ENCODE measurements at regions not wholly inside any gene's neighbourhood (a gene's known extent, or its start where the extent isn't known, plus 50 kb on each side); places are given as distances from the start of the nearest gene placed in this dataset.

GRCh38 chr5:126133424-126133823, 289.8 kb upstream of the GRAMD2B start:
- H4K20me1 ChIP-seq (replicated peaks; ENCODE audit: control insufficient read depth, extremely low read depth, insufficient read depth, low read length) = no peaks in the 10 kb centered on the region
- no peak overlapping the region for H3K4me3 ChIP-seq (replicated peaks in 1 of 3; ENCODE audit: insufficient read depth in 1 of 3, low read depth in 1 of 3, low read length in 3 of 3)
- no peaks in the 10 kb centered on the region for H3K79me2 ChIP-seq (ENCODE audit: control insufficient read depth, insufficient read depth, low read length)
- H3K27ac ChIP-seq (ENCODE audit: insufficient read depth, low read depth, low read length) = no peak overlapping the region
- H3K9ac ChIP-seq (replicated peaks; ENCODE audit: extremely low read depth, insufficient read depth, low read length) = no peak overlapping the region
- TF ChIP-seq MYC (IDR thresholded peaks at IDR 0.05; ENCODE audit: low read depth, low read length) = no peak
- no peak for TF ChIP-seq POLR2A (IDR thresholded peaks at IDR 0.05; ENCODE audit: low read depth, low read length)
- no peak for TF ChIP-seq GATA2 (IDR thresholded peaks at IDR 0.05; ENCODE audit: insufficient read depth, insufficient read length, low read depth, low read length)
- no peak for TF ChIP-seq JUN (IDR thresholded peaks at IDR 0.05; ENCODE audit: borderline replicate concordance, insufficient read depth, insufficient read length, low read depth)
- TF ChIP-seq POLR2AphosphoS5 (IDR thresholded peaks at IDR 0.05; ENCODE audit: insufficient read depth, low read depth, low read length) = no peak
- TF ChIP-seq EZH2 (IDR thresholded peaks at IDR 0.05; ENCODE audit: borderline replicate concordance, low read depth, low read length, severe bottlenecking) = no peak
- no peak for TF ChIP-seq FOS (IDR thresholded peaks at IDR 0.05; ENCODE audit: borderline replicate concordance, insufficient read depth, low read length)
- DNase-seq (ENCODE audit: low read depth, low spot score) (no peak), FAIRE-seq (no peak)
- no peaks in the 10 kb centered on the region for H3K4me1 ChIP-seq (ENCODE audit: control insufficient read depth, extremely low read depth, insufficient read depth, low read length)
- ChIA-PET POLR2A (no interaction called here), CTCF (no interaction called here)
- no peaks in the 10 kb centered on the region for H3K9me1 ChIP-seq (replicated peaks; ENCODE audit: control insufficient read depth, extremely low read depth, insufficient read depth, low read length)
- intact Hi-C loops (cut with micrococcal nuclease) = no loop called here
- H3K36me3 ChIP-seq (ENCODE audit: control insufficient read depth in 2 of 2, extremely low read depth in 1 of 2, insufficient read depth in 2 of 2, low read length in 2 of 2) = no peaks in the 10 kb centered on the region
- dilution Hi-C loops (cut with MboI; ENCODE audit: extremely low pct_ligation_motif_present, low sequenced_read_pairs) = no loop called here
- no peaks in the 10 kb centered on the region for H3K27me3 ChIP-seq (ENCODE audit: control insufficient read depth in 2 of 2, insufficient read depth in 2 of 2, low read length in 2 of 2)
- H3K9me3 ChIP-seq (replicated peaks; ENCODE audit: control insufficient read depth, insufficient read depth, low read length) = no peaks in the 10 kb centered on the region
- no TSS peak for BruUV-seq (replicated peaks)
- H3K4me2 ChIP-seq (ENCODE audit: insufficient read depth, low read length) = no peak overlapping the region
- H2AFZ ChIP-seq (ENCODE audit: low read depth, low read length) = no peak overlapping the region

GRCh38 chr5:126137891-126138280, 285.3 kb upstream of the GRAMD2B start:
- no peaks in the 10 kb centered on the region for H3K27me3 ChIP-seq (ENCODE audit: control insufficient read depth in 2 of 2, insufficient read depth in 2 of 2, low read length in 2 of 2)
- no peaks in the 10 kb centered on the region for H3K36me3 ChIP-seq (ENCODE audit: control insufficient read depth in 2 of 2, extremely low read depth in 1 of 2, insufficient read depth in 2 of 2, low read length in 2 of 2)
- intact Hi-C loops (cut with micrococcal nuclease) = no loop called here
- no peak for FAIRE-seq
- dilution Hi-C loops (cut with MboI; ENCODE audit: extremely low pct_ligation_motif_present, low sequenced_read_pairs) = no loop called here
- ChIA-PET POLR2A (no interaction called here), CTCF (no interaction called here)
- no peaks in the 10 kb centered on the region for H4K20me1 ChIP-seq (replicated peaks; ENCODE audit: control insufficient read depth, extremely low read depth, insufficient read depth, low read length)
- no peak for DNase-seq (ENCODE audit: low read depth, low spot score)
- H3K4me1 ChIP-seq (ENCODE audit: control insufficient read depth, extremely low read depth, insufficient read depth, low read length) = no peaks in the 10 kb centered on the region
- H3K27ac ChIP-seq (ENCODE audit: insufficient read depth, low read depth, low read length) = no peak overlapping the region
- TF ChIP-seq MAX (IDR thresholded peaks at IDR 0.05; ENCODE audit: insufficient read depth, insufficient read length) = no peak
- no peak overlapping the region for H2AFZ ChIP-seq (ENCODE audit: low read depth, low read length)
- H3K4me3 ChIP-seq (replicated peaks in 1 of 3; ENCODE audit: insufficient read depth in 1 of 3, low read depth in 1 of 3, low read length in 3 of 3) = no peak overlapping the region
- no peaks in the 10 kb centered on the region for H3K79me2 ChIP-seq (ENCODE audit: control insufficient read depth, insufficient read depth, low read length)
- no peaks in the 10 kb centered on the region for H3K9me3 ChIP-seq (replicated peaks; ENCODE audit: control insufficient read depth, insufficient read depth, low read length)
- H3K9me1 ChIP-seq (replicated peaks; ENCODE audit: control insufficient read depth, extremely low read depth, insufficient read depth, low read length) = no peaks in the 10 kb centered on the region
- H3K9ac ChIP-seq (replicated peaks; ENCODE audit: extremely low read depth, insufficient read depth, low read length) = no peak overlapping the region
- H3K4me2 ChIP-seq (ENCODE audit: insufficient read depth, low read length) = no peak overlapping the region
- no TSS peak for BruUV-seq (replicated peaks)

Data from endothelial cell of umbilical vein (primary cell).